OCI-LY7 (cell line): ENCODE measurements at regions not wholly inside any gene's neighbourhood (a gene's known extent, or its start where the extent isn't known, plus 50 kb on each side); places are given as distances from the start of the nearest gene placed in this dataset.
"Not testable (repeated sequence)": the region's sequence is repeated elsewhere in the genome, so short reads cannot be mapped to it uniquely, and the experiment has no call there.

Experiments
- BruUV-seq: library from RNA; stranded (reverse); fragments of 400-500 nt; replicated peaks from 2 replicates; lab custom pipeline; 2021; lab: Mats Ljungman, UMichigan
- CTCF ChIA-PET: fragments of 300-600 bp; sonication (Branson Sonifier 250); formaldehyde crosslinking; loops from one replicate; lab custom pipeline; 2022; ENCODE audit warnings: antibody characterized with exemption; ENCODE audit not compliant: unreplicated experiment; lab: Charles Lee
- POLR2A ChIA-PET: fragments of 300-600 bp; sonication (Branson Sonifier 250); formaldehyde crosslinking; loops from one replicate; lab custom pipeline; 2022; ENCODE audit warnings: antibody characterized with exemption; lab: Charles Lee
- DNase-seq: peaks from one replicate; pipeline ENCODE4 v3.0.0-alpha.2; 2015; ENCODE audit warnings: low spot score
- H2AFZ ChIP-seq: fragments of 200-600 bp; sonication (generic), shearing (Covaris generic); 2 replicates; pipeline ENCODE4 v1.6.1; 2014; ENCODE audit warnings: mild to moderate bottlenecking, antibody characterized with exemption, low read length, moderate library complexity
- H3K27ac ChIP-seq: fragments of 200-600 bp; sonication (generic); 2 replicates; pipeline ENCODE4 v1.5.1; 2014; ENCODE audit warnings: mixed run types, low read depth, mild to moderate bottlenecking, moderate library complexity, low read length, inconsistent platforms; ENCODE audit not compliant: poor library complexity, severe bottlenecking
- H3K36me3 ChIP-seq: fragments of 200-600 bp; sonication (generic); 2 replicates; pipeline ENCODE4 v1.6.1; 2014; ENCODE audit warnings: mild to moderate bottlenecking, antibody characterized with exemption, low read length, moderate library complexity, mixed read lengths; ENCODE audit not compliant: insufficient read depth
- H3K4me1 ChIP-seq: fragments of 200-600 bp; sonication (generic); 2 replicates; pipeline ENCODE4 v1.5.1; 2014; ENCODE audit warnings: mild to moderate bottlenecking, low read length; ENCODE audit not compliant: insufficient read depth, poor library complexity, severe bottlenecking
- H3K4me2 ChIP-seq: fragments of 200-600 bp; sonication (generic); 2 replicates; pipeline ENCODE4 v1.6.1; 2014; ENCODE audit warnings: mild to moderate bottlenecking, low read length
- H3K4me3 ChIP-seq: fragments of 200-600 bp; sonication (generic); 2 replicates; pipeline ENCODE4 v1.5.1; 2014; ENCODE audit warnings: mild to moderate bottlenecking, low read depth, low read length; ENCODE audit not compliant: poor library complexity, severe bottlenecking
- H3K79me2 ChIP-seq: fragments of 200-600 bp; sonication (generic); 2 replicates; pipeline ENCODE4 v1.6.1; 2016; ENCODE audit warnings: low read depth, mild to moderate bottlenecking, low read length, moderate library complexity, mixed read lengths; ENCODE audit not compliant: insufficient read depth
- H3K9me2 ChIP-seq: fragments of 200-600 bp; sonication (generic); 2 replicates; pipeline ENCODE4 v1.6.1; 2016; ENCODE audit warnings: mild to moderate bottlenecking, low read length, mixed read lengths; ENCODE audit not compliant: insufficient read depth
- H3K9me3 ChIP-seq: fragments of 200-600 bp; sonication (generic); 2 replicates; pipeline ENCODE4 v1.6.1; 2014; ENCODE audit warnings: mild to moderate bottlenecking, mixed run types, low read length, mixed read lengths
- H4K20me1 ChIP-seq: fragments of 200-600 bp; sonication (generic); 2 replicates; pipeline ENCODE4 v1.6.1; 2014; ENCODE audit warnings: mild to moderate bottlenecking, antibody characterized with exemption, low read length, moderate library complexity, mixed read lengths; ENCODE audit not compliant: insufficient read depth
- EZH2phosphoT487 ChIP-seq: fragments of 200-600 bp; sonication (generic); IDR thresholded peaks from 2 replicates; pipeline ENCODE4 v1.6.1; 2018; ENCODE audit warnings: low read depth, borderline replicate concordance, mild to moderate bottlenecking, mixed run types, antibody characterized with exemption, low read length, moderate library complexity, mixed read lengths
- intact Hi-C: fragments of 100-400 bp; cut with micrococcal nuclease; formaldehyde crosslinking; loops from one replicate; pipeline ENCODE4 v1.10.0; 2022; ENCODE audit not compliant: unreplicated experiment
- TF ChIP-seq, protein P1 (sequence below): fragments of 200-600 bp; sonication (generic); conservative IDR thresholded peaks from 2 replicates; pipeline ENCODE4 v1.5.1; 2014; ENCODE audit warnings: mild to moderate bottlenecking, antibody characterized with exemption, low read length, moderate library complexity, mixed read lengths

- ChIA-PET POLR2A (no interaction called here), CTCF (no interaction called here)
- Histone ChIP-seq H3K4me3 (no peak overlapping the region), H3K4me2 (no peak overlapping the region), H3K9me3 (no peaks in the 10 kb centered on the region), H3K4me1 (no peaks in the 10 kb centered on the region), H3K9me2 (no peaks in the 10 kb centered on the region), H3K27ac (no peak overlapping the region), H3K36me3 (no peaks in the 10 kb centered on the region), H2AFZ (no peak overlapping the region), H3K79me2 (no peaks in the 10 kb centered on the region), H4K20me1 (no peaks in the 10 kb centered on the region)
- TF ChIP-seq, protein P1, sequence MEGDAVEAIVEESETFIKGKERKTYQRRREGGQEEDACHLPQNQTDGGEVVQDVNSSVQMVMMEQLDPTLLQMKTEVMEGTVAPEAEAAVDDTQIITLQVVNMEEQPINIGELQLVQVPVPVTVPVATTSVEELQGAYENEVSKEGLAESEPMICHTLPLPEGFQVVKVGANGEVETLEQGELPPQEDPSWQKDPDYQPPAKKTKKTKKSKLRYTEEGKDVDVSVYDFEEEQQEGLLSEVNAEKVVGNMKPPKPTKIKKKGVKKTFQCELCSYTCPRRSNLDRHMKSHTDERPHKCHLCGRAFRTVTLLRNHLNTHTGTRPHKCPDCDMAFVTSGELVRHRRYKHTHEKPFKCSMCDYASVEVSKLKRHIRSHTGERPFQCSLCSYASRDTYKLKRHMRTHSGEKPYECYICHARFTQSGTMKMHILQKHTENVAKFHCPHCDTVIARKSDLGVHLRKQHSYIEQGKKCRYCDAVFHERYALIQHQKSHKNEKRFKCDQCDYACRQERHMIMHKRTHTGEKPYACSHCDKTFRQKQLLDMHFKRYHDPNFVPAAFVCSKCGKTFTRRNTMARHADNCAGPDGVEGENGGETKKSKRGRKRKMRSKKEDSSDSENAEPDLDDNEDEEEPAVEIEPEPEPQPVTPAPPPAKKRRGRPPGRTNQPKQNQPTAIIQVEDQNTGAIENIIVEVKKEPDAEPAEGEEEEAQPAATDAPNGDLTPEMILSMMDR, result no peak
- TF ChIP-seq EZH2phosphoT487, result no peak
- no peak for DNase-seq
- BruUV-seq, result no TSS peak
- intact Hi-C loops, result no loop called here
These were observed 924.3 kb upstream of the DIAPH2 start for GRCh38 chrX:95760356-95760755.

GRCh38 chrX:95762716-95763115 is 921.9 kb upstream of the DIAPH2 start:
- TF ChIP-seq, protein P1, result peak; percentile 38; the same call in 1 of the 2 replicates
- TF ChIP-seq EZH2phosphoT487, result no peak
- H4K20me1 ChIP-seq, result no peaks in the 10 kb centered on the region
- H3K9me3 ChIP-seq, result no peaks in the 10 kb centered on the region
- intact Hi-C loops, result no loop called here
- no TSS peak for BruUV-seq
- no peaks in the 10 kb centered on the region for H3K9me2 ChIP-seq
- no peaks in the 10 kb centered on the region for H3K36me3 ChIP-seq
- no peak overlapping the region for H2AFZ ChIP-seq
- no peaks in the 10 kb centered on the region for H3K4me1 ChIP-seq
- H3K79me2 ChIP-seq, result no peaks in the 10 kb centered on the region
- H3K4me2 ChIP-seq, result no peak overlapping the region
- POLR2A ChIA-PET, result interaction anchor here (0.6 kb wide), 1 partner anchor 14 kb away, joined by 4 read pairs; no protein-coding TSS in a partner anchor
- DNase-seq, result no peak
- CTCF ChIA-PET, result no interaction called here
- H3K27ac ChIP-seq, result no peak overlapping the region
- no peak overlapping the region for H3K4me3 ChIP-seq

DNA sequence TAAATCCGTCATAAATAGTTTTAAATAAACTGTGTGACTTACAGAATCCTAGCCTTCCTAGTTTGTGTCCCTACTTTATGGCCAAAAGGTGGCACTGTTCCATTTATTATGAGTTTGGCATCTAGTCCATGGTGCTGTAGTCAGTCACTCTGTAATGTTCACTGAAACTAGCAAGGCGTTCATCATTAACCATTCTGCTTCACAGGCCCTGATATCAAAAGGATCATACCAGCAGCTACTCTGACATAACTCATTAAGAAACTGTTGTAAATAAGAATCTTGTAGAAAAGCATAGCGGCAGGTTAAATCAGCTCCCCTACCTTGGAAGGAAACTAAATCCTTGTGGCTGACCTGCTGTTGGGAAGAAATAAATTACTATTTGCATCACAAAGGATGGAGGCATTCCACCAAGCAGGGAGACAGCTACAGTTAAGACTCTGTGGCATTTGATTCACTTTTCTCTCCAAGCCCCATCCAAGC is 919.6 kb upstream of the DIAPH2 start:
- Histone ChIP-seq H4K20me1 (no peaks in the 10 kb centered on the region), H3K4me2 (no peak overlapping the region), H3K9me3 (no peaks in the 10 kb centered on the region), H3K4me3 (no peak overlapping the region), H2AFZ (no peak overlapping the region), H3K27ac (no peak overlapping the region), H3K9me2 (no peaks in the 10 kb centered on the region), H3K4me1 (no peaks in the 10 kb centered on the region), H3K36me3 (no peaks in the 10 kb centered on the region), H3K79me2 (no peaks in the 10 kb centered on the region)
- ChIA-PET POLR2A (no interaction called here), CTCF (no interaction called here)
- DNase-seq, result peak; percentile 7
- no TSS peak for BruUV-seq
- intact Hi-C loops, result no loop called here
- TF ChIP-seq, protein P1, result peak; percentile 66
- TF ChIP-seq EZH2phosphoT487, result no peak

GRCh38 chrX:95771198-95771597 is 913.4 kb upstream of the DIAPH2 start:
- H3K4me2 ChIP-seq, CTCF ChIA-PET, H3K4me1 ChIP-seq, H2AFZ ChIP-seq, DNase-seq, H3K36me3 ChIP-seq, H4K20me1 ChIP-seq, H3K27ac ChIP-seq, H3K9me3 ChIP-seq, H3K9me2 ChIP-seq, H3K4me3 ChIP-seq, POLR2A ChIA-PET, H3K79me2 ChIP-seq, intact Hi-C loops, BruUV-seq: not testable (repeated sequence)
